ENCODE measurements at regions not wholly inside any gene's neighbourhood (a gene's known extent, or its start where the extent isn't known, plus 50 kb on each side); places are given as distances from the start of the nearest gene placed in this dataset.

GRCh38 chr1:39109644-39110043 lies 83.5 kb downstream of the NDUFS5 start:
- DNase-seq = no peak

- no peak for DNase-seq
Observed at GRCh38 chr1:39110325-39110851, 84.2 kb downstream of the NDUFS5 start.

GRCh38 chr1:39110882-39111281 lies 84.7 kb downstream of the NDUFS5 start:
- DNase-seq = no peak

- no peak for DNase-seq
Observed at GRCh38 chr1:39113109-39113743, 87.1 kb downstream of the NDUFS5 start.

- DNase-seq = no peak
Observed at GRCh38 chr1:39115271-39116110, 89.0 kb upstream of the MACF1 start.

GRCh38 chr1:39116116-39116607 lies 88.3 kb upstream of the MACF1 start:
- DNase-seq = no peak

GRCh38 chr1:39116860-39117728 lies 87.4 kb upstream of the MACF1 start:
- no peak for DNase-seq

GRCh38 chr1:39117899-39118450 lies 86.5 kb upstream of the MACF1 start:
- DNase-seq = no peak

- DNase-seq = no peak
Observed at GRCh38 chr1:39122056-39122455, 82.4 kb upstream of the MACF1 start.

GRCh38 chr1:39124282-39124681 lies 80.2 kb upstream of the MACF1 start:
- no peak for DNase-seq

- DNase-seq = no peak
Observed at GRCh38 chr1:39127513-39127912, 77.0 kb upstream of the MACF1 start.

- DNase-seq = no peak
Observed at GRCh38 chr1:39128126-39128525, 76.4 kb upstream of the MACF1 start.

- no peak for DNase-seq
Observed at GRCh38 chr1:39128959-39129358, 75.5 kb upstream of the MACF1 start.

GRCh38 chr1:39129514-39129913 lies 75.0 kb upstream of the MACF1 start:
- no peak for DNase-seq

- no peak for DNase-seq
Observed at GRCh38 chr1:39130325-39130724, 74.2 kb upstream of the MACF1 start.

GRCh38 chr1:39131940-39132339 lies 72.6 kb upstream of the MACF1 start:
- no peak for DNase-seq

- no peak for DNase-seq
Observed at GRCh38 chr1:39132505-39133339, 71.8 kb upstream of the MACF1 start.

- no peak for DNase-seq
Observed at GRCh38 chr1:39133340-39133684, 71.2 kb upstream of the MACF1 start.

GRCh38 chr1:39134768-39135333 lies 69.6 kb upstream of the MACF1 start:
- no peak for DNase-seq

- DNase-seq = no peak
Observed at GRCh38 chr1:39136638-39137037, 67.9 kb upstream of the MACF1 start.

- DNase-seq = no peak
Observed at GRCh38 chr1:39139723-39140360, 64.7 kb upstream of the MACF1 start.
